ENCODE measurements at regions not wholly inside any gene's neighbourhood (a gene's known extent, or its start where the extent isn't known, plus 50 kb on each side); places are given as distances from the start of the nearest gene placed in this dataset.

GRCh38 chr1:90341516-90341915, 346.6 kb downstream of the ZNF326 start:
- TF ChIP-seq CTCF (IDR thresholded peaks at IDR 0.05) (no peak), POLR2A (IDR thresholded peaks at IDR 0.05) (no peak), POLR2AphosphoS5 (IDR thresholded peaks at IDR 0.05) (no peak)

All from gastroesophageal sphincter (tissue), 3 donors.